ENCODE measurements at regions not wholly inside any gene's neighbourhood (a gene's known extent, or its start where the extent isn't known, plus 50 kb on each side); places are given as distances from the start of the nearest gene placed in this dataset.

- peak; percentile 47 for DNase-seq
Measured at GRCh38 chr13:104779311-104779993, 1713.2 kb upstream of the SLC10A2 start.

GRCh38 chr13:104773775-104774174 is 1707.6 kb upstream of the SLC10A2 start:
- DNase-seq: peak; percentile 41

- DNase-seq: no peak
Measured at GRCh38 chr13:104769545-104769944, 1703.3 kb upstream of the SLC10A2 start.

GRCh38 chr13:104766319-104766718 is 1700.1 kb upstream of the SLC10A2 start:
- no peak for DNase-seq

GRCh38 chr13:104764600-104764999 is 1698.4 kb upstream of the SLC10A2 start:
- DNase-seq: no peak

GRCh38 chr13:104759069-104759468 is 1692.9 kb upstream of the SLC10A2 start:
- DNase-seq: no peak

- DNase-seq: no peak
Measured at GRCh38 chr13:104757712-104758111, 1691.5 kb upstream of the SLC10A2 start.

GRCh38 chr13:104750377-104750776 is 1684.2 kb upstream of the SLC10A2 start:
- no peak for DNase-seq

GRCh38 chr13:104740641-104741222 is 1674.5 kb upstream of the SLC10A2 start:
- DNase-seq: peak; percentile 81

GRCh38 chr13:104737713-104738112 is 1671.5 kb upstream of the SLC10A2 start:
- DNase-seq: no peak

- DNase-seq: no peak
Measured at GRCh38 chr13:104733427-104733826, 1667.2 kb upstream of the SLC10A2 start.

GRCh38 chr13:104715111-104715510 is 1648.9 kb upstream of the SLC10A2 start:
- DNase-seq: no peak

- DNase-seq: no peak
Measured at GRCh38 chr13:104705031-104705750, 1639.0 kb upstream of the SLC10A2 start.

GRCh38 chr13:104701591-104701990 is 1635.4 kb upstream of the SLC10A2 start:
- DNase-seq: no peak

- DNase-seq: no peak
Measured at GRCh38 chr13:104694397-104694796, 1628.2 kb upstream of the SLC10A2 start.

- DNase-seq: no peak
Measured at GRCh38 chr13:104693126-104693525, 1626.9 kb upstream of the SLC10A2 start.

GRCh38 chr13:104691767-104692467 is 1625.7 kb upstream of the SLC10A2 start:
- no peak for DNase-seq

- DNase-seq: no peak
Measured at GRCh38 chr13:104686484-104686883, 1620.3 kb upstream of the SLC10A2 start.

- DNase-seq: no peak
Measured at GRCh38 chr13:104683789-104684188, 1617.6 kb upstream of the SLC10A2 start.

- DNase-seq: no peak
Measured at GRCh38 chr13:104678161-104678560, 1611.9 kb upstream of the SLC10A2 start.

- DNase-seq: no peak
Measured at GRCh38 chr13:104671901-104672300, 1605.7 kb upstream of the SLC10A2 start.

GRCh38 chr13:104657196-104657595 is 1591.0 kb upstream of the SLC10A2 start:
- DNase-seq: no peak

GRCh38 chr13:104650431-104650830 is 1584.2 kb upstream of the SLC10A2 start:
- peak; percentile 61 for DNase-seq

- peak; percentile 35 for DNase-seq
Measured at GRCh38 chr13:104648291-104648690, 1582.1 kb upstream of the SLC10A2 start.
